ENCODE measurements at regions not wholly inside any gene's neighbourhood (a gene's known extent, or its start where the extent isn't known, plus 50 kb on each side); places are given as distances from the start of the nearest gene placed in this dataset.

- H3K4me3 Mint-ChIP-seq (ENCODE audit: low read depth), result no peak overlapping the region
- no peaks in the 10 kb centered on the region for H3K36me3 Mint-ChIP-seq (ENCODE audit: insufficient read depth)
- no peak overlapping the region for H3K27ac Mint-ChIP-seq
- peaks cover 3% of the 10 kb centered on the region for H3K9me3 Mint-ChIP-seq (ENCODE audit: low read depth)
- no peak for DNase-seq (ENCODE audit: low spot score, unreplicated experiment)
- no peaks in the 10 kb centered on the region for H3K27me3 Mint-ChIP-seq
- H3K4me1 Mint-ChIP-seq (ENCODE audit: low read depth), result no peaks in the 10 kb centered on the region
- TF ChIP-seq, protein P1, sequence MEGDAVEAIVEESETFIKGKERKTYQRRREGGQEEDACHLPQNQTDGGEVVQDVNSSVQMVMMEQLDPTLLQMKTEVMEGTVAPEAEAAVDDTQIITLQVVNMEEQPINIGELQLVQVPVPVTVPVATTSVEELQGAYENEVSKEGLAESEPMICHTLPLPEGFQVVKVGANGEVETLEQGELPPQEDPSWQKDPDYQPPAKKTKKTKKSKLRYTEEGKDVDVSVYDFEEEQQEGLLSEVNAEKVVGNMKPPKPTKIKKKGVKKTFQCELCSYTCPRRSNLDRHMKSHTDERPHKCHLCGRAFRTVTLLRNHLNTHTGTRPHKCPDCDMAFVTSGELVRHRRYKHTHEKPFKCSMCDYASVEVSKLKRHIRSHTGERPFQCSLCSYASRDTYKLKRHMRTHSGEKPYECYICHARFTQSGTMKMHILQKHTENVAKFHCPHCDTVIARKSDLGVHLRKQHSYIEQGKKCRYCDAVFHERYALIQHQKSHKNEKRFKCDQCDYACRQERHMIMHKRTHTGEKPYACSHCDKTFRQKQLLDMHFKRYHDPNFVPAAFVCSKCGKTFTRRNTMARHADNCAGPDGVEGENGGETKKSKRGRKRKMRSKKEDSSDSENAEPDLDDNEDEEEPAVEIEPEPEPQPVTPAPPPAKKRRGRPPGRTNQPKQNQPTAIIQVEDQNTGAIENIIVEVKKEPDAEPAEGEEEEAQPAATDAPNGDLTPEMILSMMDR (IDR thresholded peaks at IDR 0.05; ENCODE audit: unreplicated experiment), result no peak
These were observed 296.0 kb upstream of the MC4R start for GRCh38 chr18:60668583-60668982.

DNA sequence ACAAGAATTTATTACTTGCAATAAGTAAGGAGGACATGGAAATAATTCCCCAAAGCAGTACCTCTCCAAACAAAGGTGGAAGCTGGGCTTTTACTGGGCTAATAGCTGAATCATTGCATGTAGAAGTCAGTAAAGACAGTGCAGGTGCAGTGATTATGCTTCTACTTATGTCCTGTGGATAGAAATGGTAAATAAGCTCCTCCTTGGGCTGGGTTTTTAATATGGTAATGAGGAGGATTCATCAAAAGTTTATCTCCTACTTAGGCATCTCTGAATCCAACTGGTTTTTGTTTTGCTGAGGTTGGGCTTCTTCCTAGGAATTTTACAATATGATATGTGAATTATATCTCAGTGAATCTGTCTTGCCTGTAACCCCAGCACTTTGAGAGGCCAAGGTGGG, 297.4 kb upstream of the MC4R start:
- H3K9me3 Mint-ChIP-seq (ENCODE audit: low read depth), result no peaks in the 10 kb centered on the region
- TF ChIP-seq, protein P1 (IDR thresholded peaks at IDR 0.05; ENCODE audit: unreplicated experiment), result no peak
- DNase-seq (ENCODE audit: low spot score, unreplicated experiment), result no peak
- H3K36me3 Mint-ChIP-seq (ENCODE audit: insufficient read depth), result no peaks in the 10 kb centered on the region
- no peak overlapping the region for H3K4me3 Mint-ChIP-seq (ENCODE audit: low read depth)
- no peak overlapping the region for H3K27ac Mint-ChIP-seq
- no peaks in the 10 kb centered on the region for H3K27me3 Mint-ChIP-seq
- H3K4me1 Mint-ChIP-seq (ENCODE audit: low read depth), result no peaks in the 10 kb centered on the region

GRCh38 chr18:60671021-60671420, 298.4 kb upstream of the MC4R start:
- no peak overlapping the region for H3K27ac Mint-ChIP-seq
- no peaks in the 10 kb centered on the region for H3K9me3 Mint-ChIP-seq (ENCODE audit: low read depth)
- no peaks in the 10 kb centered on the region for H3K4me1 Mint-ChIP-seq (ENCODE audit: low read depth)
- H3K36me3 Mint-ChIP-seq (ENCODE audit: insufficient read depth), result no peaks in the 10 kb centered on the region
- no peak overlapping the region for H3K4me3 Mint-ChIP-seq (ENCODE audit: low read depth)
- H3K27me3 Mint-ChIP-seq, result no peaks in the 10 kb centered on the region
- TF ChIP-seq, protein P1 (IDR thresholded peaks at IDR 0.05; ENCODE audit: unreplicated experiment), result no peak
- DNase-seq (ENCODE audit: low spot score, unreplicated experiment), result no peak

- TF ChIP-seq, protein P1 (IDR thresholded peaks at IDR 0.05; ENCODE audit: unreplicated experiment), result no peak
- no peak overlapping the region for H3K4me3 Mint-ChIP-seq (ENCODE audit: low read depth)
These were observed 302.6 kb upstream of the MC4R start for GRCh38 chr18:60675126-60675525.

DNA sequence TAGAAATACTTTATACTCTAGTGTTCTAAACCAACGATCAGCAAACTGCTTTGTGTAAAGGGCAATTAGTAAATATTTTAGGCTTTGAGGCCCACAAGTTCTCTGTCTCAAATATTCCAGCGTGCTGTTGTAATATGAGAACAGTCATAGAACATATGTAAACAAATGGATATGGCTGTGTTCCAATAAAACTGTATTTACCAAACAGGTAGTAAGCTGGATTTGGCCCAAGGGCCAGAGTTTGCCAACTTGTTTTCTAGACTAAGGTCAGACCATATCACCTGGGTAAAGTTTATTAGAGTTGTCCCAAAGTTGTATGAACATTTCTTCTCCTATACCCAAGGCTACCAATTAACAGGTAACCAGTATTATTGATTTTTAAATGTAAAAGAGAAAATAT, 303.2 kb upstream of the MC4R start:
- no peaks in the 10 kb centered on the region for H3K27me3 Mint-ChIP-seq
- H3K27ac Mint-ChIP-seq, result no peak overlapping the region
- no peaks in the 10 kb centered on the region for H3K9me3 Mint-ChIP-seq (ENCODE audit: low read depth)
- no peaks in the 10 kb centered on the region for H3K4me1 Mint-ChIP-seq (ENCODE audit: low read depth)
- no peaks in the 10 kb centered on the region for H3K36me3 Mint-ChIP-seq (ENCODE audit: insufficient read depth)
- DNase-seq (ENCODE audit: low spot score, unreplicated experiment), result no peak
- TF ChIP-seq, protein P1 (IDR thresholded peaks at IDR 0.05; ENCODE audit: unreplicated experiment), result no peak
- H3K4me3 Mint-ChIP-seq (ENCODE audit: low read depth), result no peak overlapping the region

More at GRCh38 chr18:60675126-60675525, 302.6 kb upstream of the MC4R start:
- Mint-ChIP-seq H3K27ac (no peak overlapping the region), H3K27me3 (no peaks in the 10 kb centered on the region), H3K4me1 (ENCODE audit: low read depth) (no peaks in the 10 kb centered on the region), H3K36me3 (ENCODE audit: insufficient read depth) (no peaks in the 10 kb centered on the region), H3K9me3 (ENCODE audit: low read depth) (no peaks in the 10 kb centered on the region)
- DNase-seq (ENCODE audit: low spot score, unreplicated experiment), result no peak
